H9 (cell line): ENCODE measurements at regions not wholly inside any gene's neighbourhood (a gene's known extent, or its start where the extent isn't known, plus 50 kb on each side); places are given as distances from the start of the nearest gene placed in this dataset.

ENCODE experiments used
- DNase-seq: peaks from one replicate; pipeline ENCODE4 v3.0.0-alpha.2; 2017
- H2AFZ ChIP-seq: one replicate; pipeline ENCODE4 v1.6.1; 2013; ENCODE audit warnings: mild to moderate bottlenecking, low read length, control low read depth, moderate library complexity
- H2AK5ac ChIP-seq: 2 replicates; pipeline ENCODE4 v1.6.1; 2013; ENCODE audit warnings: low read length, control low read depth, mixed read lengths; ENCODE audit not compliant: insufficient read length
- H2BK120ac ChIP-seq: one replicate; pipeline ENCODE4 v1.6.1; 2013; ENCODE audit warnings: low read depth, mild to moderate bottlenecking, low read length, control low read depth, inconsistent platforms; ENCODE audit not compliant: poor library complexity, severe bottlenecking
- H2BK12ac ChIP-seq: 2 replicates; pipeline ENCODE4 v1.6.1; 2013; ENCODE audit warnings: low read length, control low read depth, mixed read lengths, low read depth; ENCODE audit not compliant: insufficient read length
- H2BK15ac ChIP-seq: 2 replicates; pipeline ENCODE4 v1.6.1; 2013; ENCODE audit warnings: low read depth, low read length, control low read depth
- H2BK20ac ChIP-seq: one replicate; pipeline ENCODE4 v1.6.1; 2013; ENCODE audit warnings: low read depth, mild to moderate bottlenecking, low read length, control low read depth, inconsistent platforms; ENCODE audit not compliant: poor library complexity, severe bottlenecking
- H2BK5ac ChIP-seq: 2 replicates; pipeline ENCODE4 v1.6.1; 2013; ENCODE audit warnings: low read length, control low read depth, mixed read lengths; ENCODE audit not compliant: insufficient read length
- H3K14ac ChIP-seq: 2 replicates; pipeline ENCODE4 v1.6.1; 2013; ENCODE audit warnings: low read length, control low read depth; ENCODE audit not compliant: insufficient read depth
- H3K18ac ChIP-seq: 2 replicates; pipeline ENCODE4 v1.6.1; 2013; ENCODE audit warnings: low read depth, mild to moderate bottlenecking, mixed read lengths, low read length, control low read depth; ENCODE audit not compliant: insufficient read length
- H3K23ac ChIP-seq: 2 replicates; pipeline ENCODE4 v1.6.1; 2013; ENCODE audit warnings: low read length, control low read depth, mixed read lengths, low read depth; ENCODE audit not compliant: insufficient read length
- H3K23me2 ChIP-seq: 2 replicates; pipeline ENCODE4 v1.6.1; 2013; ENCODE audit warnings: low read depth, mild to moderate bottlenecking, mixed read lengths, low read length, control low read depth; ENCODE audit not compliant: insufficient read length, poor library complexity, severe bottlenecking
- H3K27ac ChIP-seq: 2 replicates; pipeline ENCODE4 v1.5.1; 2013; ENCODE audit warnings: low read length, control low read depth, mixed read lengths, low read depth; ENCODE audit not compliant: insufficient read length
- H3K27me3 ChIP-seq: 2 replicates; pipeline ENCODE4 v1.6.1; 2013; ENCODE audit warnings: low read length, control low read depth, inconsistent platforms; ENCODE audit not compliant: insufficient read depth
- H3K4ac ChIP-seq: 2 replicates; pipeline ENCODE4 v1.6.1; 2013; ENCODE audit warnings: low read depth, mild to moderate bottlenecking, control low read depth, inconsistent platforms, low read length, moderate library complexity
- H3K4me1 ChIP-seq: 2 replicates; pipeline ENCODE4 v1.6.1; 2013; ENCODE audit warnings: low read length, control low read depth, inconsistent platforms; ENCODE audit not compliant: insufficient read depth
- H3K4me2 ChIP-seq: 2 replicates; pipeline ENCODE4 v1.6.1; 2013; ENCODE audit warnings: low read length, control low read depth, mixed read lengths; ENCODE audit not compliant: insufficient read length, insufficient read depth
- H3K56ac ChIP-seq: 2 replicates; pipeline ENCODE4 v1.6.1; 2013; ENCODE audit warnings: low read depth, mild to moderate bottlenecking, mixed read lengths, low read length, control low read depth; ENCODE audit not compliant: insufficient read length
- H3K79me1 ChIP-seq: 2 replicates; pipeline ENCODE4 v1.6.1; 2013; ENCODE audit warnings: low read depth, mild to moderate bottlenecking, moderate library complexity, low read length, control low read depth, inconsistent platforms; ENCODE audit not compliant: insufficient read depth, poor library complexity, severe bottlenecking
- H3K79me2 ChIP-seq: 2 replicates; pipeline ENCODE4 v1.6.1; 2013; ENCODE audit warnings: low read length, control low read depth, inconsistent platforms; ENCODE audit not compliant: insufficient read depth
- H3K9ac ChIP-seq: 2 replicates; pipeline ENCODE4 v1.6.1; 2013; ENCODE audit warnings: low read length, control low read depth, mixed read lengths; ENCODE audit not compliant: insufficient read length; ENCODE audit errors: extremely low read depth
- H3K9me3 ChIP-seq: one replicate; pipeline ENCODE4 v1.6.1; 2013; ENCODE audit warnings: low read depth, low read length, inconsistent platforms; ENCODE audit not compliant: control insufficient read depth
- H3T11ph ChIP-seq: one replicate; pipeline ENCODE4 v1.6.1; 2013; ENCODE audit warnings: mild to moderate bottlenecking, low read length, control low read depth, inconsistent platforms
- H4K20me1 ChIP-seq: one replicate; pipeline ENCODE4 v1.6.1; 2013; ENCODE audit not compliant: control insufficient read depth, insufficient read length, insufficient read depth
- H4K5ac ChIP-seq: 2 replicates; pipeline ENCODE4 v1.6.1; 2013; ENCODE audit warnings: low read depth, mild to moderate bottlenecking, mixed read lengths, low read length, control low read depth; ENCODE audit not compliant: insufficient read length
- H4K8ac ChIP-seq: replicated peaks from 2 replicates; pipeline ENCODE4 v1.6.1; 2013; ENCODE audit warnings: low read length, control low read depth, mixed read lengths, low read depth; ENCODE audit not compliant: insufficient read length
- H4K91ac ChIP-seq: 2 replicates; pipeline ENCODE4 v1.6.1; 2013; ENCODE audit warnings: low read depth, mild to moderate bottlenecking, moderate library complexity, mixed read lengths, low read length, control low read depth; ENCODE audit not compliant: insufficient read length
- H3K27ac Mint-ChIP-seq, 3 experiments: 2 replicates in 2 of 3; 3 replicates in 1 of 3; pipeline ENCODE4 v1.8.0; 2020 to 2021; ENCODE audit warnings: mixed read lengths in 3 of 3, mild to moderate bottlenecking in 1 of 3, moderate library complexity in 1 of 3
- H3K27me3 Mint-ChIP-seq: 2 replicates; pipeline ENCODE4 v1.8.0; 2021; ENCODE audit warnings: low read depth, mild to moderate bottlenecking, moderate library complexity, mixed read lengths
- H3K36me3 Mint-ChIP-seq, 3 experiments: 2 replicates in 2 of 3; 3 replicates in 1 of 3; pipeline ENCODE4 v1.8.0; 2020 to 2021; ENCODE audit warnings: low read depth in 3 of 3, mixed read lengths in 3 of 3; ENCODE audit not compliant: insufficient read depth in 1 of 3
- H3K4me1 Mint-ChIP-seq, 2 experiments: 2 replicates each; pipeline ENCODE4 v1.8.0; 2020; ENCODE audit warnings: mixed read lengths in 2 of 2
- H3K4me3 Mint-ChIP-seq, 2 experiments: 2 replicates in 1 of 2; 3 replicates in 1 of 2; pipeline ENCODE4 v1.8.0; 2020 to 2021; ENCODE audit warnings: mild to moderate bottlenecking in 2 of 2, mixed read lengths in 2 of 2, moderate library complexity in 1 of 2
- H3K9me3 Mint-ChIP-seq, 2 experiments: 2 replicates in 1 of 2; 3 replicates in 1 of 2; pipeline ENCODE4 v1.8.0; 2020; ENCODE audit warnings: mild to moderate bottlenecking in 2 of 2, mixed read lengths in 2 of 2, moderate library complexity in 1 of 2
- WGBS: extraction: QIAGEN DNeasy Blood & Tissue Kit; methylation state at CpG from one replicate; pipeline ENCODE4 v1.1.7; 2013; ENCODE audit warnings: missing lambda C conversion rate, low lambda C conversion rate, mixed read lengths; ENCODE audit not compliant: insufficient read length; ENCODE audit errors: extremely low coverage; 5-methylcytosine and 5-hydroxymethylcytosine counted together
- TF ChIP-seq, protein P1 (sequence below): fragments of 200-600 bp; sonication (generic); conservative IDR thresholded peaks from 3 replicates; pipeline ENCODE4 v1.8.0; 2021; ENCODE audit warnings: antibody characterized with exemption, mild to moderate bottlenecking

DNA sequence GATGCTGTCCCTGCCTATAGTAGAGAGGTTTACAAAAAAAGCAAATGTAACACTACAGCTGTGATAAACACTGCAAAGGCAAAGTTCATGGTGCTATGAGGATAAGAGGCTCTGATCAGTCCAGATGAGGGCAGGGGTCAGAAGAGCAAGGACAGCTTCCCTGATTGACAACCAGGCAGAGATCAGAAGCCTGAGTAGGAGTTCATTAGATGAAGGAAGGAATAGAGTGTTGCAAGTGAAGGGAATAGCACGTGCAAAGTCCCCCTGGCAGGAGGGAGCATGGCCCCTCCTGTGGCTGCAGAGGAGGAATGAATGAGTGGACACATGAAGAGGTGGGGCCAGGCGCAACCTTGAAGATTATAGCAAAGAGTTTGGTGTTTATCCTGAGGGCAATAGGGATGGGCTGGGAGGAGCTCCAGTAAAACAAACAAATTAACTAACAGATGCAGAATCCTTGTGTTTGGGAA, 208.4 kb upstream of the IRX5 start:
- no peak overlapping the region for H3K27ac ChIP-seq
- H3K27me3 ChIP-seq: no peaks in the 10 kb centered on the region
- no peak overlapping the region for H2BK15ac ChIP-seq
- no peak overlapping the region for H2BK20ac ChIP-seq
- H3K4me2 ChIP-seq: no peak overlapping the region
- no peak overlapping the region for H3K23ac ChIP-seq
- Mint-ChIP-seq H3K27me3 (peaks cover 7% of the 10 kb centered on the region), H3K27ac (no peak overlapping the region), H3K36me3 (no peaks in the 10 kb centered on the region; a peak in 2 of 7 replicates), H3K4me3 (no peak overlapping the region), H3K4me1 (0 out of 4 replicates have a peak, but pooled peaks cover 0 to 2% of the 10 kb centered on the region in 2 experiments), H3K9me3 (no peaks in the 10 kb centered on the region)
- DNase-seq: no peak
- H3K79me1 ChIP-seq: no peaks in the 10 kb centered on the region
- no peak overlapping the region for H4K5ac ChIP-seq
- H2BK120ac ChIP-seq: no peak overlapping the region
- H3K9me3 ChIP-seq: no peaks in the 10 kb centered on the region
- no CpG with 5 or more reads among the region's 2 CpGs for WGBS
- H3K4ac ChIP-seq: no peak overlapping the region
- no peak overlapping the region for H2BK5ac ChIP-seq
- TF ChIP-seq, protein P1, sequence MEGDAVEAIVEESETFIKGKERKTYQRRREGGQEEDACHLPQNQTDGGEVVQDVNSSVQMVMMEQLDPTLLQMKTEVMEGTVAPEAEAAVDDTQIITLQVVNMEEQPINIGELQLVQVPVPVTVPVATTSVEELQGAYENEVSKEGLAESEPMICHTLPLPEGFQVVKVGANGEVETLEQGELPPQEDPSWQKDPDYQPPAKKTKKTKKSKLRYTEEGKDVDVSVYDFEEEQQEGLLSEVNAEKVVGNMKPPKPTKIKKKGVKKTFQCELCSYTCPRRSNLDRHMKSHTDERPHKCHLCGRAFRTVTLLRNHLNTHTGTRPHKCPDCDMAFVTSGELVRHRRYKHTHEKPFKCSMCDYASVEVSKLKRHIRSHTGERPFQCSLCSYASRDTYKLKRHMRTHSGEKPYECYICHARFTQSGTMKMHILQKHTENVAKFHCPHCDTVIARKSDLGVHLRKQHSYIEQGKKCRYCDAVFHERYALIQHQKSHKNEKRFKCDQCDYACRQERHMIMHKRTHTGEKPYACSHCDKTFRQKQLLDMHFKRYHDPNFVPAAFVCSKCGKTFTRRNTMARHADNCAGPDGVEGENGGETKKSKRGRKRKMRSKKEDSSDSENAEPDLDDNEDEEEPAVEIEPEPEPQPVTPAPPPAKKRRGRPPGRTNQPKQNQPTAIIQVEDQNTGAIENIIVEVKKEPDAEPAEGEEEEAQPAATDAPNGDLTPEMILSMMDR: no peak
- no peak overlapping the region for H2BK12ac ChIP-seq
- H2AK5ac ChIP-seq: no peak overlapping the region
- H3K18ac ChIP-seq: no peak overlapping the region
- H3K4me1 ChIP-seq: no peaks in the 10 kb centered on the region
- H3T11ph ChIP-seq: no peak overlapping the region
- no peaks in the 10 kb centered on the region for H4K20me1 ChIP-seq
- no peaks in the 10 kb centered on the region for H3K79me2 ChIP-seq
- H3K23me2 ChIP-seq: no peaks in the 10 kb centered on the region
- no peak overlapping the region for H4K91ac ChIP-seq
- no peak overlapping the region for H3K14ac ChIP-seq
- H3K9ac ChIP-seq: no peak overlapping the region
- no peak overlapping the region for H3K56ac ChIP-seq
- no peak overlapping the region for H4K8ac ChIP-seq
- no peak overlapping the region for H2AFZ ChIP-seq
